ENCODE measurements at regions not wholly inside any gene's neighbourhood (a gene's known extent, or its start where the extent isn't known, plus 50 kb on each side); places are given as distances from the start of the nearest gene placed in this dataset.

DNA sequence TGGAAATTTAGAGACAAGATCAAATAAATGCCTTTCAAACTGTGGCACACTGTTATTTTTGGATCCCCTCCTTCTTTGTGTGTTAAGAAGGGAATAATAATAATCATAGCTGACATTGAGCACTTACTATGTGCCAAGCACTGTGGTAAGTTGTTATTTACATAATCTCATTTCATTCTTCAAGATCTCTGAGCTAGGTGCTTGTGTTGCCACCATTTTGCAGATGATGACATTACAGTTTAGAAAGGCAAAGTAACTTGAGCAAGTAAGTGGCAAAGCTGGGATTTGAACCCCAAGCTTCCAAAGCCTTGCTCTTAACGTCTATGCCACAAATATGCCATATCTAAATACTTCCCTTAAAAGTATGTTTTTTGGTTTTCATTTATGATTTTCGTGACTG lies 121.8 kb upstream of the TMEM161B start:
- peak overlapping the region; percentile 50 to 98 (median 72); a peak in 4 of 7 replicates for H3K27ac Mint-ChIP-seq
- no peaks in the 10 kb centered on the region for H3K36me3 Mint-ChIP-seq (ENCODE audit: insufficient read depth in 1 of 3, low read depth in 3 of 3)
- H2BK12ac ChIP-seq (ENCODE audit: insufficient read length, low read depth, low read length) = no peak overlapping the region
- H3K4me1 Mint-ChIP-seq = peaks cover 70 to 85% of the 10 kb centered on the region in 2 experiments
- no peak overlapping the region for H3K9ac ChIP-seq (ENCODE audit: extremely low read depth, insufficient read length, low read length)
- H3K18ac ChIP-seq (ENCODE audit: insufficient read length, low read depth, low read length) = no peak overlapping the region
- TF ChIP-seq CTCF (conservative IDR thresholded peaks at IDR 0.05) = no peak
- H3K14ac ChIP-seq (ENCODE audit: insufficient read depth, low read length) = no peak overlapping the region
- H3K9me3 ChIP-seq (ENCODE audit: control insufficient read depth, low read depth, low read length) = no peaks in the 10 kb centered on the region
- H3K23me2 ChIP-seq (ENCODE audit: insufficient read length, low read depth, low read length, poor library complexity, severe bottlenecking) = no peaks in the 10 kb centered on the region
- H2BK5ac ChIP-seq (ENCODE audit: insufficient read length, low read length) = no peak overlapping the region
- H3K4me2 ChIP-seq (ENCODE audit: insufficient read depth, insufficient read length, low read length) = no peak overlapping the region
- no peaks in the 10 kb centered on the region for H4K20me1 ChIP-seq (ENCODE audit: control insufficient read depth, insufficient read depth, insufficient read length)
- no peak overlapping the region for H2BK15ac ChIP-seq (ENCODE audit: low read depth, low read length)
- H2AK5ac ChIP-seq (ENCODE audit: insufficient read length, low read length) = no peak overlapping the region
- H2BK20ac ChIP-seq (ENCODE audit: low read depth, low read length, poor library complexity, severe bottlenecking) = no peak overlapping the region
- no peaks in the 10 kb centered on the region for H3K27me3 Mint-ChIP-seq (ENCODE audit: low read depth)
- DNase-seq = no peak
- H3T11ph ChIP-seq (ENCODE audit: low read length) = no peak overlapping the region
- peaks cover 30% of the 10 kb centered on the region for H3K4me1 ChIP-seq (ENCODE audit: insufficient read depth, low read length)
- H3K79me2 ChIP-seq (ENCODE audit: insufficient read depth, low read length) = no peaks in the 10 kb centered on the region
- no peak overlapping the region for H3K4me3 Mint-ChIP-seq
- H2AFZ ChIP-seq (ENCODE audit: low read length) = no peak overlapping the region
- H3K27me3 ChIP-seq (ENCODE audit: insufficient read depth, low read length) = no peaks in the 10 kb centered on the region; the same call in 1 of the 2 replicates
- H3K9me3 Mint-ChIP-seq = no peaks in the 10 kb centered on the region
- no peak overlapping the region for H3K23ac ChIP-seq (ENCODE audit: insufficient read length, low read depth, low read length)
- no peak overlapping the region for H3K56ac ChIP-seq (ENCODE audit: insufficient read length, low read depth, low read length)
- WGBS (ENCODE audit: extremely low coverage, insufficient read length, low lambda C conversion rate) = no CpG with 5 or more reads among the region's 2 CpGs
- H2BK120ac ChIP-seq (ENCODE audit: low read depth, low read length, poor library complexity, severe bottlenecking) = no peak overlapping the region
- no peak overlapping the region for H3K27ac ChIP-seq (ENCODE audit: insufficient read length, low read depth, low read length)
- no peaks in the 10 kb centered on the region for H3K79me1 ChIP-seq (ENCODE audit: insufficient read depth, low read depth, low read length, poor library complexity, severe bottlenecking)
- H4K8ac ChIP-seq (replicated peaks; ENCODE audit: insufficient read length, low read depth, low read length) = no peak overlapping the region
- no peak overlapping the region for H4K5ac ChIP-seq (ENCODE audit: insufficient read length, low read depth, low read length)
- no peak overlapping the region for H3K4ac ChIP-seq (ENCODE audit: low read depth, low read length)
- no peak overlapping the region for H4K91ac ChIP-seq (ENCODE audit: insufficient read length, low read depth, low read length)
